Keratinocyte (primary cell): ENCODE measurements at regions not wholly inside any gene's neighbourhood (a gene's known extent, or its start where the extent isn't known, plus 50 kb on each side); places are given as distances from the start of the nearest gene placed in this dataset.
"Not testable (repeated sequence)": the region's sequence is repeated elsewhere in the genome, so short reads cannot be mapped to it uniquely, and the experiment has no call there.

Experiments
- DNase-seq: peaks from one replicate; pipeline ENCODE4 v3.0.0-alpha.2; 2011; ENCODE audit warnings: low read depth, missing footprints, low spot score
- FAIRE-seq: peaks from 2 replicates; lab custom pipeline; 2011; peaks lifted over from hg19 to GRCh38; lab: Jason Lieb, UNC
- H2AFZ ChIP-seq: 2 replicates; pipeline ENCODE4 v1.6.0; 2012; ENCODE audit warnings: low read length, control low read depth, inconsistent platforms; ENCODE audit not compliant: control insufficient read depth
- H3K27ac ChIP-seq: 2 replicates; pipeline ENCODE4 v1.5.1; 2011; ENCODE audit warnings: low read length; ENCODE audit not compliant: control insufficient read depth, insufficient read depth
- H3K27me3 ChIP-seq: 3 replicates; pipeline ENCODE4 v1.6.0; 2011; ENCODE audit warnings: low read length; ENCODE audit not compliant: control insufficient read depth, insufficient read depth; ENCODE audit errors: extremely low read depth
- H3K36me3 ChIP-seq, 2 experiments: 2 replicates in 1 of 2; 3 replicates in 1 of 2; pipeline ENCODE4 v1.5.1; 2011; ENCODE audit warnings: low read length in 2 of 2, mild to moderate bottlenecking in 1 of 2; ENCODE audit not compliant: control insufficient read depth in 2 of 2, insufficient read depth in 2 of 2; ENCODE audit errors: extremely low read depth in 1 of 2
- H3K4me1 ChIP-seq: 3 replicates; pipeline ENCODE4 v1.5.1; 2011; ENCODE audit warnings: low read length; ENCODE audit not compliant: control insufficient read depth, insufficient read depth; ENCODE audit errors: extremely low read depth
- H3K4me2 ChIP-seq: 3 replicates; pipeline ENCODE4 v1.6.0; 2011; ENCODE audit warnings: low read depth, low read length; ENCODE audit not compliant: control insufficient read depth, insufficient read depth; ENCODE audit errors: extremely low read depth
- H3K4me3 ChIP-seq, 3 experiments: fragments of 200-600 bp in 1 of 3; sonication (generic) in 1 of 3; 2 replicates in 2 of 3; 3 replicates in 1 of 3; pipeline ENCODE4 v1.5.1; 2011 to 2016; ENCODE audit warnings: low read length in 3 of 3, mild to moderate bottlenecking in 3 of 3, control low read depth in 2 of 3, inconsistent platforms in 1 of 3, low read depth in 1 of 3, mixed read lengths in 1 of 3, mixed run types in 1 of 3, moderate library complexity in 1 of 3; ENCODE audit not compliant: control insufficient read depth in 2 of 3, insufficient read depth in 2 of 3; ENCODE audit errors: extremely low read depth in 1 of 3
- H3K79me2 ChIP-seq: 2 replicates; pipeline ENCODE4 v1.6.0; 2012; ENCODE audit warnings: low read length; ENCODE audit not compliant: control insufficient read depth, insufficient read depth
- H3K9ac ChIP-seq: 3 replicates; pipeline ENCODE4 v1.6.0; 2011; ENCODE audit warnings: low read length; ENCODE audit not compliant: control insufficient read depth, insufficient read depth; ENCODE audit errors: extremely low read depth
- H3K9me1 ChIP-seq: 3 replicates; pipeline ENCODE4 v1.6.0; 2011; ENCODE audit warnings: low read length; ENCODE audit not compliant: control insufficient read depth, insufficient read depth; ENCODE audit errors: extremely low read depth
- H3K9me3 ChIP-seq: 2 replicates; pipeline ENCODE4 v1.5.1; 2012; ENCODE audit warnings: low read depth, low read length; ENCODE audit not compliant: control insufficient read depth
- H4K20me1 ChIP-seq: 3 replicates; pipeline ENCODE4 v1.6.0; 2011; ENCODE audit warnings: low read length; ENCODE audit not compliant: control insufficient read depth, insufficient read depth; ENCODE audit errors: extremely low read depth
- CTCF ChIP-seq, 3 experiments: IDR thresholded peaks in 1 of 3; conservative IDR thresholded peaks in 1 of 3; optimal IDR thresholded peaks in 1 of 3; 2 replicates in 2 of 3; 3 replicates in 1 of 3; pipeline versions ENCODE3 to v1.5.1; 2011; ENCODE audit warnings: low read length in 3 of 3, mild to moderate bottlenecking in 3 of 3, moderate library complexity in 2 of 3, control low read depth in 1 of 3, inconsistent platforms in 1 of 3; ENCODE audit not compliant: insufficient read depth in 2 of 3; ENCODE audit errors: extremely low read depth in 1 of 3
- EZH2 ChIP-seq: IDR thresholded peaks from one replicate; pipeline ENCODE4 v1.6.1; 2012; ENCODE audit warnings: inconsistent platforms, mild to moderate bottlenecking, low read length, moderate library complexity
- dilution Hi-C: fragments of 300-500 bp; cut with MboI; formaldehyde crosslinking; loops from one replicate; pipeline ENCODE4 v1.7.0; 2020; ENCODE audit warnings: low sequenced_read_pairs; ENCODE audit not compliant: extremely low pct_ligation_motif_present

- DNase-seq: no peak
- no peak overlapping the region for H2AFZ ChIP-seq
These were observed 1219.7 kb downstream of the OLFM4 start for GRCh38 chr13:54248306-54248705.

GRCh38 chr13:54261856-54262255, 1233.2 kb downstream of the OLFM4 start:
- H3K27me3 ChIP-seq: no peaks in the 10 kb centered on the region
- no peaks in the 10 kb centered on the region for H3K79me2 ChIP-seq
- no peaks in the 10 kb centered on the region for H3K9me1 ChIP-seq
- DNase-seq: no peak
- no peak for FAIRE-seq
- no peak overlapping the region for H3K27ac ChIP-seq
- no peak for TF ChIP-seq EZH2
- no peak overlapping the region for H3K4me2 ChIP-seq
- H3K4me3 ChIP-seq: no peak overlapping the region
- dilution Hi-C loops: no loop called here
- no peak overlapping the region for H2AFZ ChIP-seq
- H4K20me1 ChIP-seq: no peaks in the 10 kb centered on the region
- H3K9me3 ChIP-seq: no peaks in the 10 kb centered on the region
- no peak overlapping the region for H3K9ac ChIP-seq
- H3K4me1 ChIP-seq: no peaks in the 10 kb centered on the region
- no peaks in the 10 kb centered on the region for H3K36me3 ChIP-seq

More at GRCh38 chr13:54248306-54248705, 1219.7 kb downstream of the OLFM4 start:
- H3K27me3 ChIP-seq: no peaks in the 10 kb centered on the region
- H3K27ac ChIP-seq: no peak overlapping the region
- no peaks in the 10 kb centered on the region for H3K79me2 ChIP-seq
- no peak overlapping the region for H3K4me3 ChIP-seq
- dilution Hi-C loops: no loop called here
- H4K20me1 ChIP-seq: no peaks in the 10 kb centered on the region
- TF ChIP-seq CTCF (optimal IDR thresholded peaks at IDR 0.05 in 1 of 3, IDR thresholded peaks at IDR 0.05 in 1 of 3, conservative IDR thresholded peaks at IDR 0.05 in 1 of 3; ENCODE audit: extremely low read depth in 1 of 3, insufficient read depth in 2 of 3, low read length in 3 of 3) (no peak), EZH2 (no peak)
- H3K4me1 ChIP-seq: no peaks in the 10 kb centered on the region
- H3K9ac ChIP-seq: no peak overlapping the region
- FAIRE-seq: no peak
- no peaks in the 10 kb centered on the region for H3K36me3 ChIP-seq
- H3K9me1 ChIP-seq: no peaks in the 10 kb centered on the region
- H3K4me2 ChIP-seq: no peak overlapping the region
- H3K9me3 ChIP-seq: no peaks in the 10 kb centered on the region

- TF ChIP-seq EZH2 (no peak), CTCF (optimal IDR thresholded peaks at IDR 0.05 in 1 of 3, IDR thresholded peaks at IDR 0.05 in 1 of 3, conservative IDR thresholded peaks at IDR 0.05 in 1 of 3; ENCODE audit: extremely low read depth in 1 of 3, insufficient read depth in 2 of 3, low read length in 3 of 3) (no peak)
- Histone ChIP-seq H3K4me3 (no peak overlapping the region), H2AFZ (no peak overlapping the region), H3K79me2 (no peaks in the 10 kb centered on the region), H4K20me1 (no peaks in the 10 kb centered on the region), H3K36me3 (no peaks in the 10 kb centered on the region), H3K4me2 (no peak overlapping the region), H3K9me3 (no peaks in the 10 kb centered on the region), H3K4me1 (no peaks in the 10 kb centered on the region), H3K9me1 (no peaks in the 10 kb centered on the region), H3K27me3 (no peaks in the 10 kb centered on the region), H3K27ac (no peak overlapping the region), H3K9ac (no peak overlapping the region)
- dilution Hi-C loops: no loop called here
- FAIRE-seq (no peak), DNase-seq (no peak)
These were observed 1235.3 kb downstream of the OLFM4 start for GRCh38 chr13:54263868-54264267.

- H3K4me2 ChIP-seq, H3K27ac ChIP-seq, H3K79me2 ChIP-seq, FAIRE-seq, H4K20me1 ChIP-seq, DNase-seq, H3K36me3 ChIP-seq, H3K9ac ChIP-seq, H3K9me1 ChIP-seq, H3K27me3 ChIP-seq, H3K4me1 ChIP-seq, H3K4me3 ChIP-seq, H3K9me3 ChIP-seq, H2AFZ ChIP-seq, dilution Hi-C loops: not testable (repeated sequence)
These were observed 1238.6 kb downstream of the OLFM4 start for GRCh38 chr13:54267253-54267668.
